Mesenchymal stem cell (in vitro differentiated cells and primary cell): ENCODE measurements at regions not wholly inside any gene's neighbourhood (a gene's known extent, or its start where the extent isn't known, plus 50 kb on each side); places are given as distances from the start of the nearest gene placed in this dataset.

Experiments used
- DNase-seq: peaks from one replicate; pipeline ENCODE4 v3.0.0-alpha.2; 2013
- H2AFZ ChIP-seq: one replicate; pipeline ENCODE4 v1.6.1; 2013; ENCODE audit warnings: low read depth, mild to moderate bottlenecking, control low read depth, inconsistent platforms, low read length, moderate library complexity
- H2AK5ac ChIP-seq: 2 replicates; pipeline ENCODE4 v1.6.1; 2013; ENCODE audit warnings: low read length, moderate library complexity, mild to moderate bottlenecking, inconsistent platforms; ENCODE audit not compliant: severe bottlenecking
- H2BK120ac ChIP-seq: one replicate; pipeline ENCODE4 v1.6.1; 2013; ENCODE audit warnings: low read depth, mild to moderate bottlenecking, inconsistent platforms, low read length, moderate library complexity
- H2BK12ac ChIP-seq, 2 experiments: one replicate each; pipeline ENCODE4 v1.6.1; 2013; ENCODE audit warnings: inconsistent platforms in 2 of 2, low read length in 2 of 2, mild to moderate bottlenecking in 2 of 2, moderate library complexity in 2 of 2, control low read depth in 1 of 2
- H2BK15ac ChIP-seq: one replicate; pipeline ENCODE4 v1.6.1; 2013; ENCODE audit warnings: mild to moderate bottlenecking, low read depth, inconsistent platforms; ENCODE audit not compliant: poor library complexity, severe bottlenecking
- H2BK5ac ChIP-seq: 2 replicates; pipeline ENCODE4 v1.6.1; 2013; ENCODE audit warnings: low read depth, mild to moderate bottlenecking, low read length, control low read depth, inconsistent platforms; ENCODE audit not compliant: poor library complexity, severe bottlenecking
- H3K14ac ChIP-seq, 2 experiments: one replicate each; pipeline ENCODE4 v1.6.1; 2013; ENCODE audit warnings: inconsistent platforms in 2 of 2, low read length in 2 of 2, control low read depth in 1 of 2, mild to moderate bottlenecking in 1 of 2, moderate library complexity in 1 of 2
- H3K18ac ChIP-seq, 2 experiments: one replicate each; pipeline ENCODE4 v1.6.1; 2013; ENCODE audit warnings: inconsistent platforms in 2 of 2, low read length in 2 of 2, control low read depth in 1 of 2, low read depth in 1 of 2, mild to moderate bottlenecking in 1 of 2
- H3K23ac ChIP-seq, 2 experiments: one replicate each; pipeline ENCODE4 v1.6.1; 2013; ENCODE audit warnings: inconsistent platforms in 2 of 2, low read length in 2 of 2, mild to moderate bottlenecking in 2 of 2, moderate library complexity in 2 of 2, control low read depth in 1 of 2
- H3K27ac ChIP-seq: 2 replicates; pipeline ENCODE4 v1.5.1; 2013; ENCODE audit warnings: mild to moderate bottlenecking, moderate library complexity, low read length, control low read depth, inconsistent platforms; ENCODE audit not compliant: poor library complexity, severe bottlenecking
- H3K27me3 ChIP-seq, 2 experiments: 2 replicates each; pipeline versions ENCODE4 v1.6.1 to v1.7.0; 2013; ENCODE audit warnings: low read length in 2 of 2, mild to moderate bottlenecking in 2 of 2, moderate library complexity in 2 of 2, control low read depth in 1 of 2, inconsistent platforms in 1 of 2; ENCODE audit not compliant: control insufficient read depth in 1 of 2, insufficient read depth in 1 of 2
- H3K36me3 ChIP-seq, 2 experiments: 2 replicates each; pipeline versions ENCODE4 v1.6.1 to v1.7.0; 2013; ENCODE audit warnings: low read length in 2 of 2, control low read depth in 1 of 2, inconsistent platforms in 1 of 2, low read depth in 1 of 2, mild to moderate bottlenecking in 1 of 2; ENCODE audit not compliant: insufficient read depth in 2 of 2, control insufficient read depth in 1 of 2
- H3K4ac ChIP-seq, 2 experiments: one replicate each; pipeline ENCODE4 v1.6.1; 2013; ENCODE audit warnings: inconsistent platforms in 2 of 2, low read length in 2 of 2, mild to moderate bottlenecking in 2 of 2, moderate library complexity in 2 of 2, control low read depth in 1 of 2, low read depth in 1 of 2
- H3K4me1 ChIP-seq: 2 replicates; pipeline ENCODE4 v1.6.1; 2013; ENCODE audit warnings: low read depth, low read length, control low read depth; ENCODE audit not compliant: control insufficient read depth, insufficient read depth
- H3K4me2 ChIP-seq: 2 replicates; pipeline ENCODE4 v1.6.1; 2013; ENCODE audit warnings: low read length, mild to moderate bottlenecking, inconsistent platforms; ENCODE audit not compliant: poor library complexity, severe bottlenecking
- H3K4me3 ChIP-seq, 2 experiments: 2 replicates each; pipeline versions ENCODE4 v1.5.1 to v1.7.0; 2013; ENCODE audit warnings: low read length in 2 of 2, mild to moderate bottlenecking in 2 of 2, control low read depth in 1 of 2, low read depth in 1 of 2; ENCODE audit not compliant: insufficient read depth in 1 of 2
- H3K79me1 ChIP-seq: replicated peaks from 2 replicates; pipeline ENCODE4 v1.6.1; 2013; ENCODE audit warnings: mild to moderate bottlenecking, control low read depth, low read length, inconsistent platforms; ENCODE audit not compliant: poor library complexity, severe bottlenecking
- H3K9ac ChIP-seq: 2 replicates; pipeline ENCODE4 v1.7.0; 2013; ENCODE audit warnings: mild to moderate bottlenecking, low read length, moderate library complexity
- H3K9me3 ChIP-seq: 2 replicates; pipeline ENCODE4 v1.7.0; 2013; ENCODE audit warnings: mild to moderate bottlenecking, low read length; ENCODE audit not compliant: control insufficient read depth
- H4K8ac ChIP-seq: one replicate; pipeline ENCODE4 v1.6.1; 2013; ENCODE audit warnings: inconsistent platforms, mild to moderate bottlenecking, low read length, moderate library complexity
- H4K91ac ChIP-seq: one replicate; pipeline ENCODE4 v1.6.1; 2013; ENCODE audit warnings: mild to moderate bottlenecking, low read length, inconsistent platforms
- WGBS: methylation state at CpG from one replicate; pipeline ENCODE4 v1.1.7; 2013; ENCODE audit warnings: mixed read lengths; 5-methylcytosine and 5-hydroxymethylcytosine counted together

DNA sequence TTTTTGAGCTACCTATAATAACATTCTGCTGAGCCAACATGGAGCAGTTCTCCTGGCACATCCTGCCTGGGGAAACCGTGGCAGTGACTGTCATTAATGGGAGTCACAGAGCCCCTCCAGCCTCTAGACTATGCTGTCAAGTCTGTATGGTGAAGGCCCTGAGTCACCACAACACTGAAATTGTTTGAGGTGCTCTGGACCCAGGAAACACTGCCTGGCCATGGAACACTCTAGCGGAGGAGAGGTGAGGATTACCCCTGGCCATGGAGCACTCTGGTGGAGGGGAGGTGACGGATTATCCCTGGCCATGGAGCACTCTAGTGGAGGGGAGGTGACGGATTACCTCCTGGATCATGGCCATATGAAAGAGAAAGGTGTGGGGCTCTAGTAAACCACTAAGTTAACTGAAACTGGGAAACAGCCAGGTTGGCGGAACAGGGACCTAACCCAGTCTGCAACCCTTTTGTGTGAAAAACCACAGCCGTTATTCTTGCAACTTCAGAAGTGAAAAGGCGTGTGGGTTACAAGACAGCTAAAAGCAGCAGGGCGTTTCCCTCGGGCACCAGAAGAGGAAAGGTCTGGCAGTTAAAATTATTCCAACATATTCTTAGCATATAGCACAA lies 156.7 kb downstream of the KCNJ12 start:
- H2AFZ ChIP-seq, result no peak overlapping the region
- no peaks in the 10 kb centered on the region for H3K79me1 ChIP-seq
- DNase-seq, result no peak
- H3K4ac ChIP-seq, result no peak overlapping the region
- H3K36me3 ChIP-seq, result peaks cover 17 to 49% of the 10 kb centered on the region in 2 experiments
- H3K9ac ChIP-seq, result no peak overlapping the region
- H2BK15ac ChIP-seq, result no peak overlapping the region
- no peak overlapping the region for H3K23ac ChIP-seq
- H3K27ac ChIP-seq, result no peak overlapping the region
- no peaks in the 10 kb centered on the region for H3K4me1 ChIP-seq
- WGBS, result 80% methylated on average over 9 of the region's 9 CpGs
- H2BK120ac ChIP-seq, result no peak overlapping the region
- no peaks in the 10 kb centered on the region for H3K27me3 ChIP-seq
- no peak overlapping the region for H3K4me2 ChIP-seq
- H3K18ac ChIP-seq, result no peak overlapping the region
- H4K8ac ChIP-seq, result no peak overlapping the region
- no peak overlapping the region for H2AK5ac ChIP-seq
- H3K14ac ChIP-seq, result no peak overlapping the region
- H4K91ac ChIP-seq, result no peak overlapping the region
- H3K9me3 ChIP-seq, result peaks cover 9% of the 10 kb centered on the region
- no peak overlapping the region for H2BK5ac ChIP-seq
- H3K4me3 ChIP-seq, result peak overlapping the region in 1 of 2 experiments; percentile 31
- no peak overlapping the region for H2BK12ac ChIP-seq

DNA sequence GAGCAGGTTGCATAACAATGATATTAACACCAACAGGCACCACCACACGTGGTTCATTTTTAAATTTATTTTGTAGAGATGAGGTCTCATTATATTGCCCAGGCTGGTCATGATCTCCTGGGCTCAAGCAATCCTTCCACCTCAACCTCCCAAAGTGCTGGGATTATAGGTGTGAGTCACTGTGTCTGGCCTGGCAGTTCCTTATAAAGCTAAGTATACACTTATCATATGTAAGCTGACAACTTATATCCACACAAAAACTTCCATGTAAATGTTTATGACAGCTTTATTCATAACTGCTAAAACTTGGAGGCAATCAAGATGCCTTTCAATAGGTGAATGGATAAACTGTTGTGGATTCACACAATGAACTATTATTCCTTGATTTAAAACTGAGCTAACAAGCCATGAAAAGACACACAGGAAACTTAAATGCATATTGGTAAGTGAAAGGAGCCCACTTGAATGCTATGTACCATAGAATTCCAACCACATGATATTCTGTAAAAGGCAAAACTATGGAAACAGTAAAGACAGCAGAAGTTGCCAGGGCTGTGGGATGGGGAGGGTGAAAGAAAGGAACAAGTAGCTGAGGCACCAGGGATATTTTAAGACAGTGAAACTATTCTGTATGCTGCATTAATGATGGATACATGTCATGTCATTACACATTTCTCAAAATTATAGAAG lies 156.5 kb upstream of the KCNJ18 start:
- H3K4ac ChIP-seq, result no peak overlapping the region
- H3K14ac ChIP-seq, result no peak overlapping the region
- no peak overlapping the region for H3K23ac ChIP-seq
- H3K18ac ChIP-seq, result no peak overlapping the region
- H3K4me2 ChIP-seq, result no peak overlapping the region
- peaks cover 21% of the 10 kb centered on the region for H3K9me3 ChIP-seq
- no peak overlapping the region for H4K8ac ChIP-seq
- DNase-seq, result no peak
- no peak overlapping the region for H2AK5ac ChIP-seq
- H3K4me1 ChIP-seq, result no peaks in the 10 kb centered on the region
- no peaks in the 10 kb centered on the region for H3K79me1 ChIP-seq
- H3K9ac ChIP-seq, result no peak overlapping the region
- H2BK5ac ChIP-seq, result no peak overlapping the region
- no peak overlapping the region for H3K4me3 ChIP-seq
- no peak overlapping the region for H2BK15ac ChIP-seq
- H3K27ac ChIP-seq, result no peak overlapping the region
- H2BK12ac ChIP-seq, result no peak overlapping the region
- no CpG with 5 or more reads among the region's 1 CpG for WGBS
- no peak overlapping the region for H2BK120ac ChIP-seq
- H3K36me3 ChIP-seq, result peaks cover 17 to 70% of the 10 kb centered on the region in 2 experiments
- H2AFZ ChIP-seq, result no peak overlapping the region
- H3K27me3 ChIP-seq, result no peaks in the 10 kb centered on the region
- no peak overlapping the region for H4K91ac ChIP-seq

DNA sequence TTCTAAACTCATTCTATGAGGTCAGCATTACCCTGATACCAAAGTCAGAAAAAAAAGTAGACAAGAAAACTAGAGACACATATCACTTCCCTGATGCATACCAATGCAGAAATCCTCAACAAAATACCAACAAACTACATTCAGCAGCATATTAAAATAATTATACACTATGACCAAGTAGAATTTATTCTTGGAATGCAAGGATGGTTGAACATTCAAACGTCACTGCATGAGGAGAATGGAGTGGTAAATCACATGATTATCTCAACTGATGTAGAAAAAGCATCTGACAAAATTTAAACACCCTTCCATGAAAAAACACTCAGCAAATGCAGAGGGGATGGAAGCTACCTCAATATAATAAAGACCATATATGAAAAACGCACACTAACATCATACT lies 155.0 kb upstream of the KCNJ18 start:
- Histone ChIP-seq H3K36me3 (peaks cover 21 to 74% of the 10 kb centered on the region in 2 experiments), H3K9ac (no peak overlapping the region), H4K91ac (no peak overlapping the region), H3K18ac (no peak overlapping the region), H2AFZ (no peak overlapping the region), H3K4me2 (no peak overlapping the region), H2BK120ac (no peak overlapping the region), H3K4me3 (no peak overlapping the region), H3K27me3 (no peaks in the 10 kb centered on the region), H2AK5ac (no peak overlapping the region), H2BK12ac (no peak overlapping the region), H3K9me3 (peaks cover 21% of the 10 kb centered on the region), H2BK15ac (no peak overlapping the region), H3K23ac (no peak overlapping the region), H3K14ac (no peak overlapping the region), H4K8ac (no peak overlapping the region), H3K27ac (no peak overlapping the region), H3K79me1 (no peaks in the 10 kb centered on the region), H3K4me1 (no peaks in the 10 kb centered on the region), H2BK5ac (no peak overlapping the region), H3K4ac (no peak overlapping the region)
- WGBS, result no CpG with 5 or more reads among the region's 2 CpGs
- DNase-seq, result no peak

DNA sequence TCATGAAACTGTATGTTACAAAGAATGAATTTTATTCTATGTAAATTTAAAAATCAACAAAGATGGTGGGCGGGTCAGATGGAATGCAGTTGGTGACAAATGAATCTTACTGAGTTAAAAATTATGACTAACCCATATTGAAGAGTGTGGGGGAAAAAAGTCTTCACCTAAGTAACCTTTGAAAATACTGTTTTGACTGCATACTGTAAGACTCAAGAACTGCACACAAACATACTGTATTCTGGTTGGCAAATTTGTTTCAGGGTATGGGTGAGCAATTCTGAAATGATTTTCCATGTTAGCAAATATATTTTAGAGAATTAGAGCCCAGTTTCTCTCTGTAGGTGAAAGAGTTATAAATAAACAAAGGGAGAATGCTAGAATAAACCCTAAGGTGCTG lies 153.7 kb upstream of the KCNJ18 start:
- Histone ChIP-seq H3K23ac (no peak overlapping the region), H3K4me1 (no peaks in the 10 kb centered on the region), H2BK5ac (no peak overlapping the region), H3K18ac (no peak overlapping the region), H2BK12ac (no peak overlapping the region), H3K79me1 (no peaks in the 10 kb centered on the region), H3K27me3 (no peaks in the 10 kb centered on the region), H2AFZ (no peak overlapping the region), H3K9me3 (peaks cover 21% of the 10 kb centered on the region), H2BK15ac (no peak overlapping the region), H2AK5ac (no peak overlapping the region), H4K8ac (no peak overlapping the region), H3K27ac (no peak overlapping the region), H3K9ac (no peak overlapping the region), H3K36me3 (peaks cover 23 to 68% of the 10 kb centered on the region in 2 experiments), H2BK120ac (no peak overlapping the region), H4K91ac (no peak overlapping the region), H3K4me2 (no peak overlapping the region), H3K14ac (no peak overlapping the region), H3K4ac (no peak overlapping the region), H3K4me3 (peak overlapping the region in 1 of 2 experiments; percentile 27)
- no peak for DNase-seq
- no CpG with 5 or more reads among the region's 1 CpG for WGBS
